ENCODE measurements at regions not wholly inside any gene's neighbourhood (a gene's known extent, or its start where the extent isn't known, plus 50 kb on each side); places are given as distances from the start of the nearest gene placed in this dataset.

- DNase-seq (ENCODE audit: extremely low read depth, low read depth), result no peak
- TF ChIP-seq, protein P1, sequence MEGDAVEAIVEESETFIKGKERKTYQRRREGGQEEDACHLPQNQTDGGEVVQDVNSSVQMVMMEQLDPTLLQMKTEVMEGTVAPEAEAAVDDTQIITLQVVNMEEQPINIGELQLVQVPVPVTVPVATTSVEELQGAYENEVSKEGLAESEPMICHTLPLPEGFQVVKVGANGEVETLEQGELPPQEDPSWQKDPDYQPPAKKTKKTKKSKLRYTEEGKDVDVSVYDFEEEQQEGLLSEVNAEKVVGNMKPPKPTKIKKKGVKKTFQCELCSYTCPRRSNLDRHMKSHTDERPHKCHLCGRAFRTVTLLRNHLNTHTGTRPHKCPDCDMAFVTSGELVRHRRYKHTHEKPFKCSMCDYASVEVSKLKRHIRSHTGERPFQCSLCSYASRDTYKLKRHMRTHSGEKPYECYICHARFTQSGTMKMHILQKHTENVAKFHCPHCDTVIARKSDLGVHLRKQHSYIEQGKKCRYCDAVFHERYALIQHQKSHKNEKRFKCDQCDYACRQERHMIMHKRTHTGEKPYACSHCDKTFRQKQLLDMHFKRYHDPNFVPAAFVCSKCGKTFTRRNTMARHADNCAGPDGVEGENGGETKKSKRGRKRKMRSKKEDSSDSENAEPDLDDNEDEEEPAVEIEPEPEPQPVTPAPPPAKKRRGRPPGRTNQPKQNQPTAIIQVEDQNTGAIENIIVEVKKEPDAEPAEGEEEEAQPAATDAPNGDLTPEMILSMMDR (IDR thresholded peaks at IDR 0.05; ENCODE audit: low read depth, low read length), result no peak
These were observed 758.7 kb downstream of the SLITRK5 start for GRCh38 chr13:88429862-88430261.

GRCh38 chr13:88434953-88435352, 763.8 kb downstream of the SLITRK5 start:
- DNase-seq (ENCODE audit: extremely low read depth, low read depth), result no peak
- TF ChIP-seq, protein P1 (IDR thresholded peaks at IDR 0.05; ENCODE audit: low read depth, low read length), result no peak

GRCh38 chr13:88436974-88437373, 765.8 kb downstream of the SLITRK5 start:
- DNase-seq (ENCODE audit: extremely low read depth, low read depth), result no peak
- TF ChIP-seq, protein P1 (IDR thresholded peaks at IDR 0.05; ENCODE audit: low read depth, low read length), result no peak

- no peak for DNase-seq (ENCODE audit: extremely low read depth, low read depth)
- TF ChIP-seq, protein P1 (IDR thresholded peaks at IDR 0.05; ENCODE audit: low read depth, low read length), result no peak
These were observed 779.3 kb downstream of the SLITRK5 start for GRCh38 chr13:88450515-88450914.

GRCh38 chr13:88456151-88456550, 785.0 kb downstream of the SLITRK5 start:
- DNase-seq (ENCODE audit: extremely low read depth, low read depth), result no peak
- TF ChIP-seq, protein P1 (IDR thresholded peaks at IDR 0.05; ENCODE audit: low read depth, low read length), result no peak

DNA sequence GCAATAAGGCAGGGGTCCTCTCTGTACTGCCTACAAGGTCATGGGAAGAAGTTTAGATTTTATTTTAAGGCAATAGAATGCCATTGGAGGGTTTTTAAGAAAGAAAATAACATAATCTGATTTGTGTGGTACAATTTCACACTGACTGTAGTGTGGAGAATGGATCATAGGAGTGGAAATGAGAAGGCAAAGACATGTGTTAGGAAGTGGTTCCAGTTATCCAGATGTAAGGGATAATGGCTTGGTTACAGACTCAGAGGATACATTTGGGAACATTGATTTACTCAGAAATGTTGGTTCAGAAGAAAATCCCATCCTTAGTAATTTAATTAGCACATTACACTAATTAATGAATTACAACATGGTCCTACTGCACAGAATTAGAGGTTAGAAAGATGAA, 788.2 kb downstream of the SLITRK5 start:
- TF ChIP-seq, protein P1 (IDR thresholded peaks at IDR 0.05; ENCODE audit: low read depth, low read length), result no peak
- DNase-seq (ENCODE audit: extremely low read depth, low read depth), result no peak

DNA sequence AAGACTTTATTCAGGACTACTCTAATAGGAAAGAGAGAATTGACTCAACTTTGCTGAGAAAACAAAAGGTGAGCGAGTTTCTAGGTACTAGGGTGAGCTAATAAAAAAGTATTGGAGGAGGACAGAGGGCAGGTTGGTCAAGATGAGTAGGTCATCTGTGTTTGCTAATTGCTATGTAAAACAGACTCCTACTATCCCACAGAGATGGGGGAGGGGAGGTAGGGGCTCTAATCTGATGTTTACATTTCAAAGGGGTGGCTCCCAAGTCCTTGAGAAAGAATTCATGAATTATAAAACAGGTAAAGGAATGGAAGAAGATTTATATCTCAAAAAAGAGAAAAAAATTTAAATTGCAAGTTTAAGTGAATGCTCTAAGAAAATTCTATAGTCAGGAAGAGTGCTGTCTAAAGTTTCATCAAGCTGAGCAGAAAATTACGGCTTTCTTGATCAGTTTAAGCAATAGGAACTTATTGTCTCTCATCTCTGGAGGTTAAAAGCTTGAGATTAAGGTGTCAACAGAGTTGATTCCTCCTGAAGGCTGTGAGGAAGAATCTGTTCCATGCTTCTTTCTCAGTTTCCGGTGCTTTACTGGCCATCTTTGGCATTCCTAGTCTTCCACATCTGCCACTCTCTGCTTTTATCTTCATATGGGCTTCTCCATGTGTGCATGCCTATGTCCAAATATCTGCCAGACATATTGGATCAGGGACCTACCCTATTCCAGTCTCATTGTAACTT, 790.3 kb downstream of the SLITRK5 start:
- TF ChIP-seq, protein P1 (IDR thresholded peaks at IDR 0.05; ENCODE audit: low read depth, low read length), result no peak
- DNase-seq (ENCODE audit: extremely low read depth, low read depth), result no peak

Measured in AG09319 (cell line).